ENCODE measurements at regions not wholly inside any gene's neighbourhood (a gene's known extent, or its start where the extent isn't known, plus 50 kb on each side); places are given as distances from the start of the nearest gene placed in this dataset.

- TF ChIP-seq TOX (CRISPR knock-in tag; IDR thresholded peaks at IDR 0.05; ENCODE audit: borderline replicate concordance) (no peak), ZFP30 (CRISPR knock-in tag; IDR thresholded peaks at IDR 0.05) (no peak), PATZ1 (CRISPR knock-in tag; IDR thresholded peaks at IDR 0.05; ENCODE audit: borderline replicate concordance) (no peak), TCF4 (CRISPR knock-in tag; IDR thresholded peaks at IDR 0.05; ENCODE audit: borderline replicate concordance) (no peak), ZC3H10 (CRISPR knock-in tag; IDR thresholded peaks at IDR 0.05) (no peak), ESRRG (CRISPR knock-in tag; IDR thresholded peaks at IDR 0.05) (no peak), PPARA (CRISPR knock-in tag; IDR thresholded peaks at IDR 0.05; ENCODE audit: borderline replicate concordance) (no peak), ZNF70 (CRISPR knock-in tag; IDR thresholded peaks at IDR 0.05) (no peak), SNAI2 (CRISPR knock-in tag; IDR thresholded peaks at IDR 0.05) (no peak), CSRNP3 (CRISPR knock-in tag; IDR thresholded peaks at IDR 0.05) (no peak), ARNTL (CRISPR knock-in tag; IDR thresholded peaks at IDR 0.05; ENCODE audit: borderline replicate concordance, low read depth) (no peak), ZNF565 (CRISPR knock-in tag; conservative IDR thresholded peaks at IDR 0.05; ENCODE audit: low read depth) (no peak), TSHZ2 (CRISPR knock-in tag; IDR thresholded peaks at IDR 0.05) (no peak), ISL1 (CRISPR knock-in tag; IDR thresholded peaks at IDR 0.05) (no peak), GLIS3 (CRISPR knock-in tag; IDR thresholded peaks at IDR 0.05) (no peak), ZFP3 (CRISPR knock-in tag; IDR thresholded peaks at IDR 0.05) (no peak), CSDC2 (CRISPR knock-in tag; IDR thresholded peaks at IDR 0.05) (no peak), POU6F1 (CRISPR knock-in tag; IDR thresholded peaks at IDR 0.05; ENCODE audit: borderline replicate concordance, low read depth) (no peak)
- ATAC-seq, result no peak
Measured at GRCh38 chr18:78793313-78794070, 186.1 kb upstream of the SALL3 start.

- TF ChIP-seq ISL1 (CRISPR knock-in tag; IDR thresholded peaks at IDR 0.05), result no peak
- TF ChIP-seq RARB (CRISPR knock-in tag; IDR thresholded peaks at IDR 0.05), result no peak
- TF ChIP-seq OSR1 (CRISPR knock-in tag; IDR thresholded peaks at IDR 0.05), result no peak
- no peak for TF ChIP-seq POU6F1 (CRISPR knock-in tag; IDR thresholded peaks at IDR 0.05; ENCODE audit: borderline replicate concordance, low read depth)
- no peak for TF ChIP-seq ZNF8 (CRISPR knock-in tag; IDR thresholded peaks at IDR 0.05)
- TF ChIP-seq CSRNP3 (CRISPR knock-in tag; IDR thresholded peaks at IDR 0.05), result no peak
- no peak for TF ChIP-seq TSHZ2 (CRISPR knock-in tag; IDR thresholded peaks at IDR 0.05)
- no peak for ATAC-seq
Measured at GRCh38 chr18:78794071-78794430, 185.6 kb upstream of the SALL3 start.
